ENCODE measurements at regions not wholly inside any gene's neighbourhood (a gene's known extent, or its start where the extent isn't known, plus 50 kb on each side); places are given as distances from the start of the nearest gene placed in this dataset.
"Not testable (repeated sequence)": the region's sequence is repeated elsewhere in the genome, so short reads cannot be mapped to it uniquely, and the experiment has no call there.

GRCh38 chr20:54929191-54929590 lies 453.8 kb downstream of the DOK5 start:
- TF ChIP-seq MYC (IDR thresholded peaks at IDR 0.05; ENCODE audit: low read depth, low read length) (no peak), POLR2A (IDR thresholded peaks at IDR 0.05; ENCODE audit: extremely low read depth, insufficient read length) (no peak)
- TF ChIP-seq, protein P1, sequence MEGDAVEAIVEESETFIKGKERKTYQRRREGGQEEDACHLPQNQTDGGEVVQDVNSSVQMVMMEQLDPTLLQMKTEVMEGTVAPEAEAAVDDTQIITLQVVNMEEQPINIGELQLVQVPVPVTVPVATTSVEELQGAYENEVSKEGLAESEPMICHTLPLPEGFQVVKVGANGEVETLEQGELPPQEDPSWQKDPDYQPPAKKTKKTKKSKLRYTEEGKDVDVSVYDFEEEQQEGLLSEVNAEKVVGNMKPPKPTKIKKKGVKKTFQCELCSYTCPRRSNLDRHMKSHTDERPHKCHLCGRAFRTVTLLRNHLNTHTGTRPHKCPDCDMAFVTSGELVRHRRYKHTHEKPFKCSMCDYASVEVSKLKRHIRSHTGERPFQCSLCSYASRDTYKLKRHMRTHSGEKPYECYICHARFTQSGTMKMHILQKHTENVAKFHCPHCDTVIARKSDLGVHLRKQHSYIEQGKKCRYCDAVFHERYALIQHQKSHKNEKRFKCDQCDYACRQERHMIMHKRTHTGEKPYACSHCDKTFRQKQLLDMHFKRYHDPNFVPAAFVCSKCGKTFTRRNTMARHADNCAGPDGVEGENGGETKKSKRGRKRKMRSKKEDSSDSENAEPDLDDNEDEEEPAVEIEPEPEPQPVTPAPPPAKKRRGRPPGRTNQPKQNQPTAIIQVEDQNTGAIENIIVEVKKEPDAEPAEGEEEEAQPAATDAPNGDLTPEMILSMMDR (IDR thresholded peaks at IDR 0.05; ENCODE audit: low read depth, low read length): no peak
- TF ChIP-seq, protein P2, sequence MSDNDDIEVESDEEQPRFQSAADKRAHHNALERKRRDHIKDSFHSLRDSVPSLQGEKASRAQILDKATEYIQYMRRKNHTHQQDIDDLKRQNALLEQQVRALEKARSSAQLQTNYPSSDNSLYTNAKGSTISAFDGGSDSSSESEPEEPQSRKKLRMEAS (IDR thresholded peaks at IDR 0.05; ENCODE audit: low read depth, low read length): no peak
- DNase-seq (ENCODE audit: low read depth): no peak
- H3K4me3 ChIP-seq (ENCODE audit: low read depth, low read length): no peak overlapping the region

GRCh38 chr20:54928564-54928963 lies 453.2 kb downstream of the DOK5 start:
- no peak overlapping the region for H3K4me3 ChIP-seq (ENCODE audit: low read depth, low read length)
- no peak for DNase-seq (ENCODE audit: low read depth)
- TF ChIP-seq MYC (IDR thresholded peaks at IDR 0.05; ENCODE audit: low read depth, low read length): no peak
- TF ChIP-seq POLR2A (IDR thresholded peaks at IDR 0.05; ENCODE audit: extremely low read depth, insufficient read length): no peak
- TF ChIP-seq, protein P2 (IDR thresholded peaks at IDR 0.05; ENCODE audit: low read depth, low read length): no peak
- TF ChIP-seq, protein P1 (IDR thresholded peaks at IDR 0.05; ENCODE audit: low read depth, low read length): no peak

DNA sequence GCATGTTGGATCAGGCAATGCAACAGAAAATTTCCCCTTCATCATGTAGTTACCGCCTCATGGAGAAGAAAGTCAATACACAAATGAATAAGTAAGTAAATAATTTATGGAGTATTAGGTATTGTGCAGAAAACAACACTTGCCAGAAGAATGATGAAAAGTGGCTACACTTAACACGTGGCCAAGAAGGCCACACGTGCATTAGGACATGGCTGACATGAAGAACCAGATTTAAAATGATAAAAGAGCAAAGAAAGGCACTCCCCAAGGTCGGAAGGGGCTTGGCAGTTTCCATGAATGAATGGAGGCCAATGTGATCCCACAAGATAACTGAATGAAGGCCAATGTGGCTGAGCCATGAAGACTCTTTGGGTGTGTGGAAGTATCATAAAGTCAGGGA lies 447.2 kb downstream of the DOK5 start:
- TF ChIP-seq MYC (IDR thresholded peaks at IDR 0.05; ENCODE audit: low read depth, low read length): no peak
- TF ChIP-seq, protein P2 (IDR thresholded peaks at IDR 0.05; ENCODE audit: low read depth, low read length): no peak
- TF ChIP-seq, protein P1 (IDR thresholded peaks at IDR 0.05; ENCODE audit: low read depth, low read length): no peak
- TF ChIP-seq POLR2A (IDR thresholded peaks at IDR 0.05; ENCODE audit: extremely low read depth, insufficient read length): no peak
- DNase-seq (ENCODE audit: low read depth): no peak
- no peak overlapping the region for H3K4me3 ChIP-seq (ENCODE audit: low read depth, low read length)

- no peak for DNase-seq (ENCODE audit: low read depth)
- TF ChIP-seq, protein P2 (IDR thresholded peaks at IDR 0.05; ENCODE audit: low read depth, low read length): no peak
- no peak overlapping the region for H3K4me3 ChIP-seq (ENCODE audit: low read depth, low read length)
Measured at GRCh38 chr20:54922096-54922495, 446.7 kb downstream of the DOK5 start.

- TF ChIP-seq MYC (IDR thresholded peaks at IDR 0.05; ENCODE audit: low read depth, low read length): no peak
- TF ChIP-seq, protein P2 (IDR thresholded peaks at IDR 0.05; ENCODE audit: low read depth, low read length): no peak
- no peak for TF ChIP-seq POLR2A (IDR thresholded peaks at IDR 0.05; ENCODE audit: extremely low read depth, insufficient read length)
- TF ChIP-seq, protein P1 (IDR thresholded peaks at IDR 0.05; ENCODE audit: low read depth, low read length): no peak
- DNase-seq (ENCODE audit: low read depth): no peak
- no peak overlapping the region for H3K4me3 ChIP-seq (ENCODE audit: low read depth, low read length)
Measured at GRCh38 chr20:54920491-54920890, 445.1 kb downstream of the DOK5 start.

GRCh38 chr20:54918993-54919392 lies 443.6 kb downstream of the DOK5 start:
- H3K4me3 ChIP-seq (ENCODE audit: low read depth, low read length); DNase-seq (ENCODE audit: low read depth): not testable (repeated sequence)

GRCh38 chr20:54914995-54915394 lies 439.6 kb downstream of the DOK5 start:
- TF ChIP-seq POLR2A (IDR thresholded peaks at IDR 0.05; ENCODE audit: extremely low read depth, insufficient read length) (no peak), MYC (IDR thresholded peaks at IDR 0.05; ENCODE audit: low read depth, low read length) (no peak)
- TF ChIP-seq, protein P1 (IDR thresholded peaks at IDR 0.05; ENCODE audit: low read depth, low read length): no peak
- TF ChIP-seq, protein P2 (IDR thresholded peaks at IDR 0.05; ENCODE audit: low read depth, low read length): no peak
- DNase-seq (ENCODE audit: low read depth): no peak
- no peak overlapping the region for H3K4me3 ChIP-seq (ENCODE audit: low read depth, low read length)
